ENCODE measurements at regions not wholly inside any gene's neighbourhood (a gene's known extent, or its start where the extent isn't known, plus 50 kb on each side); places are given as distances from the start of the nearest gene placed in this dataset.

GRCh38 chr2:78967294-78967693 is 58.2 kb upstream of the REG3G start:
- CTCF ChIA-PET = no interaction called here
- TF ChIP-seq ZNF132 (tag by site-specific recombination; IDR thresholded peaks at IDR 0.05; ENCODE audit: borderline replicate concordance) = no peak
- no peak for TF ChIP-seq IKZF3 (tag by site-specific recombination; IDR thresholded peaks at IDR 0.05)
- TF ChIP-seq ZNF146 (tag by site-specific recombination; IDR thresholded peaks at IDR 0.05) = no peak
- no peak for TF ChIP-seq ZNF416 (tag by site-specific recombination; IDR thresholded peaks at IDR 0.05)
- TF ChIP-seq ZNF391 (tag by site-specific recombination; IDR thresholded peaks at IDR 0.05; ENCODE audit: borderline replicate concordance, low read depth) = no peak
- no peak for TF ChIP-seq ZNF660 (tag by site-specific recombination; IDR thresholded peaks at IDR 0.05)
- TF ChIP-seq ZNF214 (tag by site-specific recombination; IDR thresholded peaks at IDR 0.05; ENCODE audit: borderline replicate concordance) = no peak
- TF ChIP-seq ZFP3 (tag by site-specific recombination; IDR thresholded peaks at IDR 0.05; ENCODE audit: low read depth) = no peak
- no peak for TF ChIP-seq BCL11B (tag by site-specific recombination; IDR thresholded peaks at IDR 0.05; ENCODE audit: low read depth)
- no peak for TF ChIP-seq ZNF221 (tag by site-specific recombination; IDR thresholded peaks at IDR 0.05; ENCODE audit: borderline replicate concordance)
- TF ChIP-seq, protein P1, sequence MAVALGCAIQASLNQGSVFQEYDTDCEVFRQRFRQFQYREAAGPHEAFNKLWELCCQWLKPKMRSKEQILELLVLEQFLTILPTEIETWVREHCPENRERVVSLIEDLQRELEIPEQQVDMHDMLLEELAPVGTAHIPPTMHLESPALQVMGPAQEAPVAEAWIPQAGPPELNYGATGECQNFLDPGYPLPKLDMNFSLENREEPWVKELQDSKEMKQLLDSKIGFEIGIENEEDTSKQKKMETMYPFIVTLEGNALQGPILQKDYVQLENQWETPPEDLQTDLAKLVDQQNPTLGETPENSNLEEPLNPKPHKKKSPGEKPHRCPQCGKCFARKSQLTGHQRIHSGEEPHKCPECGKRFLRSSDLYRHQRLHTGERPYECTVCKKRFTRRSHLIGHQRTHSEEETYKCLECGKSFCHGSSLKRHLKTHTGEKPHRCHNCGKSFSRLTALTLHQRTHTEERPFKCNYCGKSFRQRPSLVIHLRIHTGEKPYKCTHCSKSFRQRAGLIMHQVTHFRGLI (tag by site-specific recombination; IDR thresholded peaks at IDR 0.05) = no peak
- TF ChIP-seq ZNF658 (tag by site-specific recombination; IDR thresholded peaks at IDR 0.05) = no peak
- no peak for TF ChIP-seq KLF9 (tag by site-specific recombination; IDR thresholded peaks at IDR 0.05; ENCODE audit: low read depth)
- no peak overlapping the region for H3K4me3 ChIP-seq (ENCODE audit: low read depth, low read length)

GRCh38 chr2:78973630-78974029 is 51.9 kb upstream of the REG3G start:
- Histone ChIP-seq H3K9me3 (ENCODE audit: control insufficient read depth, insufficient read depth, low read depth, low read length) (no peaks in the 10 kb centered on the region), H3K27ac (ENCODE audit: extremely low read depth, low read depth, low read length) (no peak overlapping the region), H3K4me3 (ENCODE audit: low read depth, low read length) (no peak overlapping the region), H3K4me1 (ENCODE audit: control insufficient read depth, insufficient read depth, low read length) (no peaks in the 10 kb centered on the region), H3K36me3 (ENCODE audit: control insufficient read depth in 2 of 2, insufficient read depth in 1 of 2, low read length in 2 of 2) (no peaks in the 10 kb centered on the region)
- ChIA-PET CTCF (no interaction called here), POLR2A (no interaction called here)
- no peak for TF ChIP-seq ZSCAN16 (tag by site-specific recombination; IDR thresholded peaks at IDR 0.05)
- TF ChIP-seq, protein P2, sequence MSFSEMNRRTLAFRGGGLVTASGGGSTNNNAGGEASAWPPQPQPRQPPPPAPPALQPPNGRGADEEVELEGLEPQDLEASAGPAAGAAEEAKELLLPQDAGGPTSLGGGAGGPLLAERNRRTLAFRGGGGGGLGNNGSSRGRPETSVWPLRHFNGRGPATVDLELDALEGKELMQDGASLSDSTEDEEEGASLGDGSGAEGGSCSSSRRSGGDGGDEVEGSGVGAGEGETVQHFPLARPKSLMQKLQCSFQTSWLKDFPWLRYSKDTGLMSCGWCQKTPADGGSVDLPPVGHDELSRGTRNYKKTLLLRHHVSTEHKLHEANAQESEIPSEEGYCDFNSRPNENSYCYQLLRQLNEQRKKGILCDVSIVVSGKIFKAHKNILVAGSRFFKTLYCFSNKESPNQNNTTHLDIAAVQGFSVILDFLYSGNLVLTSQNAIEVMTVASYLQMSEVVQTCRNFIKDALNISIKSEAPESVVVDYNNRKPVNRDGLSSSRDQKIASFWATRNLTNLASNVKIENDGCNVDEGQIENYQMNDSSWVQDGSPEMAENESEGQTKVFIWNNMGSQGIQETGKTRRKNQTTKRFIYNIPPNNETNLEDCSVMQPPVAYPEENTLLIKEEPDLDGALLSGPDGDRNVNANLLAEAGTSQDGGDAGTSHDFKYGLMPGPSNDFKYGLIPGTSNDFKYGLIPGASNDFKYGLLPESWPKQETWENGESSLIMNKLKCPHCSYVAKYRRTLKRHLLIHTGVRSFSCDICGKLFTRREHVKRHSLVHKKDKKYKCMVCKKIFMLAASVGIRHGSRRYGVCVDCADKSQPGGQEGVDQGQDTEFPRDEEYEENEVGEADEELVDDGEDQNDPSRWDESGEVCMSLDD (tag by site-specific recombination; IDR thresholded peaks at IDR 0.05) = no peak
- no peak for TF ChIP-seq ZNF416 (tag by site-specific recombination; IDR thresholded peaks at IDR 0.05)

More at GRCh38 chr2:78967294-78967693, 58.2 kb upstream of the REG3G start:
- H3K9me3 ChIP-seq (ENCODE audit: control insufficient read depth, insufficient read depth, low read depth, low read length) = no peaks in the 10 kb centered on the region
- POLR2A ChIA-PET = no interaction called here
- no peaks in the 10 kb centered on the region for H3K4me1 ChIP-seq (ENCODE audit: control insufficient read depth, insufficient read depth, low read length)
- H3K36me3 ChIP-seq (ENCODE audit: control insufficient read depth in 2 of 2, insufficient read depth in 1 of 2, low read length in 2 of 2) = no peaks in the 10 kb centered on the region
- H3K27ac ChIP-seq (ENCODE audit: extremely low read depth, low read depth, low read length) = no peak overlapping the region

Data from HEK293 (cell line).